OCI-LY1 (cell line): ENCODE measurements at regions not wholly inside any gene's neighbourhood (a gene's known extent, or its start where the extent isn't known, plus 50 kb on each side); places are given as distances from the start of the nearest gene placed in this dataset.
A peak's percentile ranks its signal among the peaks of the same experiment; 100 is the strongest.

Source experiments
- H2AFZ ChIP-seq: fragments of 200-600 bp; sonication (generic), shearing (Covaris generic); 2 replicates; pipeline ENCODE4 v1.6.0; 2014; ENCODE audit warnings: antibody characterized with exemption, mild to moderate bottlenecking, low read length
- H3F3A ChIP-seq: fragments of 200-600 bp; sonication (generic), shearing (Covaris generic); 2 replicates; pipeline ENCODE4 v1.6.0; 2014; ENCODE audit warnings: mild to moderate bottlenecking, antibody characterized with exemption, low read length, moderate library complexity; ENCODE audit not compliant: insufficient read depth
- H3K27ac ChIP-seq: fragments of 200-600 bp; sonication (generic); 2 replicates; pipeline ENCODE4 v1.5.1; 2014; ENCODE audit warnings: low read length, mixed run types, mild to moderate bottlenecking, low read depth; ENCODE audit not compliant: poor library complexity, severe bottlenecking
- H3K27me3 ChIP-seq: fragments of 200-600 bp; sonication (generic); 2 replicates; pipeline ENCODE4 v1.6.0; 2014; ENCODE audit warnings: antibody characterized with exemption, mild to moderate bottlenecking, low read length, moderate library complexity; ENCODE audit not compliant: insufficient read depth
- H3K36me3 ChIP-seq: fragments of 200-600 bp; sonication (generic); 2 replicates; pipeline ENCODE4 v1.6.1; 2014; ENCODE audit warnings: mild to moderate bottlenecking, antibody characterized with exemption, low read length, moderate library complexity, mixed read lengths; ENCODE audit not compliant: insufficient read depth
- H3K4me1 ChIP-seq: fragments of 200-600 bp; sonication (generic); 2 replicates; pipeline ENCODE4 v1.5.1; 2014; ENCODE audit warnings: mild to moderate bottlenecking, low read length, moderate library complexity; ENCODE audit not compliant: insufficient read depth, severe bottlenecking
- H3K4me2 ChIP-seq: fragments of 200-600 bp; sonication (generic), shearing (Covaris generic); 2 replicates; pipeline ENCODE4 v1.6.1; 2014; ENCODE audit warnings: low read length
- H3K4me3 ChIP-seq: fragments of 200-600 bp; sonication (generic); 2 replicates; pipeline ENCODE4 v1.5.1; 2014; ENCODE audit warnings: low read length, low read depth, mild to moderate bottlenecking, mixed read lengths; ENCODE audit not compliant: poor library complexity, severe bottlenecking
- H3K79me2 ChIP-seq: fragments of 200-600 bp; shearing (Covaris generic); 2 replicates; pipeline ENCODE4 v1.6.1; 2016; ENCODE audit warnings: mixed run types, low read length, mixed read lengths; ENCODE audit not compliant: insufficient read depth
- H3K9ac ChIP-seq: fragments of 200-600 bp; sonication (generic), shearing (Covaris generic); 2 replicates; pipeline ENCODE4 v1.6.1; 2014; ENCODE audit warnings: mild to moderate bottlenecking, low read length, mixed read lengths
- H3K9me2 ChIP-seq: fragments of 200-600 bp; sonication (generic), shearing (Covaris generic); 2 replicates; pipeline ENCODE4 v1.6.1; 2014; ENCODE audit warnings: low read depth, mild to moderate bottlenecking, low read length, mixed read lengths
- H3K9me3 ChIP-seq: fragments of 200-600 bp; shearing (Covaris generic); 2 replicates; pipeline ENCODE4 v1.6.1; 2014; ENCODE audit warnings: low read length, mixed read lengths
- H4K20me1 ChIP-seq: fragments of 200-600 bp; sonication (generic), shearing (Covaris generic); 2 replicates; pipeline ENCODE4 v1.6.0; 2016; ENCODE audit warnings: mild to moderate bottlenecking, low read length; ENCODE audit not compliant: insufficient read depth
- EZH2 ChIP-seq: fragments of 200-600 bp; sonication (generic), shearing (Covaris generic); IDR thresholded peaks from 2 replicates; pipeline ENCODE4 v1.8.0; 2017; ENCODE audit warnings: borderline replicate concordance, mixed run types, mild to moderate bottlenecking, antibody characterized with exemption, low read length, moderate library complexity, mixed read lengths
- TF ChIP-seq, protein P1 (sequence below): fragments of 200-600 bp; sonication (generic), shearing (Covaris generic); IDR thresholded peaks from 2 replicates; pipeline ENCODE4 v1.5.1; 2017; ENCODE audit warnings: mild to moderate bottlenecking, antibody characterized with exemption, low read length, moderate library complexity, mixed read lengths

DNA sequence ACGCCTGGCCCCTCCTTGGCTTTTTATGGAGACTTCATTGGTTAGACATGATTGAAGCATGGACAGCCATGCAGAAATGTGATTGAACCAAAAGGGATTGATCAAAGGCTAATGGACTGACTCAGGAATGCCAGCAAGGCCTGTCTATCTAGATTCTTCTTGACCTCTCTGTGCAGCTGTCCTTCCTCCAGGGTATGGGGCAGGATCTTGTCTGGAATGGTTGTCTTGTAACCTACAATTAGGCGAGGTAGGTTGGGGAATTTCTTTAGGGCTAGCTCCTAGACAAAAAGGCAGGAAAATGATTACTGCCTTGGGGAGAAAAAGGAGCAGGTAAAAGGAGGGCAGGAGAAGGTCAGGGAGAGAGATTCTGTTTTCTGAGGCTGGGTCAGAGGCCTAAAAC, 59.6 kb upstream of the INCENP start:
- Histone ChIP-seq H3K9me3 (no peaks in the 10 kb centered on the region), H3K4me1 (no peaks in the 10 kb centered on the region), H3K36me3 (no peaks in the 10 kb centered on the region)

DNA sequence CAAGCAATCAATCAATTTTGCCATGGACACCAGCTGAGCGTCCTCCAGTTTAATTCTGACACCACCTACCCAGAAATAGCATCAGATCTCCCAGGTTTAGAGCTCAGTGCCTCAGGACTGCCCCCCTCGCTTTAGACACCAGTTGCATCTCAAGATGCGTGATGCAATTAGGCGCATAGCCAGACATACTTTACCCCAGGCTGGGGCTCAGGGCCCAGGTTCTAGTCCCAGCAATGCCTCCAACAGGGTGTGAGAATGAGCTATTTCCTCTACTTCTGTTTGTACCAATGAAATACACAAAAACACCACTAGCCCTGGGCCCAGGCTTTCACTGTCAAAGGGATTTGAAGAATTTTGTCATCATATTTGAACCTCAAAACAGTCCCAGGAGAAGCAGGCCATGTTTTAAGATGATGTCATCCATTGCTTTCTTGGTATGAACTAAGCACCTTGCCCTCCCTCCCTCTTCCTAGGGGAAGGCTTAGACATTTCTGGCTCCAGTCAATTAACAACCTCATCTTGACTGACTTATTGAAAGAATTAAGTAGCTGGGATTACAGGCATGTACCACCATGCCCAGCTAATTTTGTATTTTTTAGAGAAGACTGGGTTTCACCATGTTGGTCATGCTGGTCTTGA, 61.5 kb upstream of the INCENP start:
- Histone ChIP-seq H3K4me2 (no peak overlapping the region), H3K9me3 (no peaks in the 10 kb centered on the region), H4K20me1 (no peaks in the 10 kb centered on the region), H3K36me3 (no peaks in the 10 kb centered on the region), H3K27ac (no peak overlapping the region), H2AFZ (no peak overlapping the region), H3F3A (no peaks in the 10 kb centered on the region), H3K79me2 (no peaks in the 10 kb centered on the region), H3K4me3 (no peak overlapping the region), H3K27me3 (peaks cover 4% of the 10 kb centered on the region; the same call in 1 of the 2 replicates), H3K9me2 (no peaks in the 10 kb centered on the region), H3K4me1 (no peaks in the 10 kb centered on the region), H3K9ac (no peak overlapping the region)
- TF ChIP-seq EZH2: no peak
- TF ChIP-seq, protein P1, sequence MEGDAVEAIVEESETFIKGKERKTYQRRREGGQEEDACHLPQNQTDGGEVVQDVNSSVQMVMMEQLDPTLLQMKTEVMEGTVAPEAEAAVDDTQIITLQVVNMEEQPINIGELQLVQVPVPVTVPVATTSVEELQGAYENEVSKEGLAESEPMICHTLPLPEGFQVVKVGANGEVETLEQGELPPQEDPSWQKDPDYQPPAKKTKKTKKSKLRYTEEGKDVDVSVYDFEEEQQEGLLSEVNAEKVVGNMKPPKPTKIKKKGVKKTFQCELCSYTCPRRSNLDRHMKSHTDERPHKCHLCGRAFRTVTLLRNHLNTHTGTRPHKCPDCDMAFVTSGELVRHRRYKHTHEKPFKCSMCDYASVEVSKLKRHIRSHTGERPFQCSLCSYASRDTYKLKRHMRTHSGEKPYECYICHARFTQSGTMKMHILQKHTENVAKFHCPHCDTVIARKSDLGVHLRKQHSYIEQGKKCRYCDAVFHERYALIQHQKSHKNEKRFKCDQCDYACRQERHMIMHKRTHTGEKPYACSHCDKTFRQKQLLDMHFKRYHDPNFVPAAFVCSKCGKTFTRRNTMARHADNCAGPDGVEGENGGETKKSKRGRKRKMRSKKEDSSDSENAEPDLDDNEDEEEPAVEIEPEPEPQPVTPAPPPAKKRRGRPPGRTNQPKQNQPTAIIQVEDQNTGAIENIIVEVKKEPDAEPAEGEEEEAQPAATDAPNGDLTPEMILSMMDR: no peak

More for the DNA sequence above, 59.6 kb upstream of the INCENP start:
- Histone ChIP-seq H3F3A (no peaks in the 10 kb centered on the region), H2AFZ (no peak overlapping the region), H3K4me2 (no peak overlapping the region), H3K27ac (no peak overlapping the region), H4K20me1 (no peaks in the 10 kb centered on the region), H3K27me3 (peaks cover 4% of the 10 kb centered on the region; the same call in 1 of the 2 replicates), H3K9me2 (no peaks in the 10 kb centered on the region), H3K4me3 (no peak overlapping the region), H3K79me2 (no peaks in the 10 kb centered on the region), H3K9ac (no peak overlapping the region)
- TF ChIP-seq, protein P1: no peak
- no peak for TF ChIP-seq EZH2

DNA sequence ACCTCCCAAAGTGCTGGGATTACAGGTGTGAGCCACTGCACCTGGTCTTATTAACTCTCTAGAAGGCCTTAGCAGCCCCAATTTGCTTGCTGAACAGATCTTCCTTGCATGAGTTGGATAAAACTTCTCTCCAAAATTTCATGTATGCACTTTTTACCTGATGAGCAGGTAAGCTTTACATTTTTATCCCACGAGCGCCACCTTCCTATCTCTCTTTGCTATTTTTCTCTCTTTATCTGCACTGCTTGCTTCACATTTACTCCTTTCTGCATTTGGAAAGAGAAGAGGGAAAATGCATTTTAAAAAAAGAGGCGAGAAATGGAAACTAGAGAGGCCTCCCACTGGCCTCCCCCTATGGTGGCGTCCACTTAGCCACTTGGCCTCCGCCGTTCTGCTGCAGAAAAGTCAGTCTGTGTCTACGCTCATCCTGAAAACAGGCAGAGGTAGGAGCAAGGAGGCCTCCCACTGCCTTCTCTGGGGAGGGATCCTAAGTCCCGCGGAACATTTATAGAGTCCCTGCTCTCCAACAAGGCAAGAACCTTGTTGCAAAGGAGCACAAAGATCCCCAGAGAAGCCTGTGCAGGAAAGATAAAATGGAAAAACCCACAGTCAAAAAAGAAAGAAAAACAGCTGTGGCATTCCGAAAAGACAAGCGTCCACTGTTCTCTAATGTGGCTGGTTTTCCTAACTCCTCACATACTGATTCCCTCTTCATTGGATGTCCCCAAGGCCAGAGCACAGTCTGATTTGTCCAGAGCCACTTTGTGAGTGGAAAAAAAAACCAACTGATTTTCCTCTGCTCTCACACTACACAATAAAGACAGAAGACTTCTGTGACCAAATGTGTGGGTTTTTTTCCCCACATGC, 62.2 kb upstream of the INCENP start:
- no peak overlapping the region for H3K9ac ChIP-seq
- no peak overlapping the region for H3K4me3 ChIP-seq
- H4K20me1 ChIP-seq: no peaks in the 10 kb centered on the region
- H3K9me3 ChIP-seq: no peaks in the 10 kb centered on the region
- H2AFZ ChIP-seq: no peak overlapping the region
- H3K27ac ChIP-seq: no peak overlapping the region
- no peak overlapping the region for H3K4me2 ChIP-seq
- H3K9me2 ChIP-seq: no peaks in the 10 kb centered on the region
- H3K79me2 ChIP-seq: no peaks in the 10 kb centered on the region
- H3F3A ChIP-seq: no peaks in the 10 kb centered on the region
- no peaks in the 10 kb centered on the region for H3K4me1 ChIP-seq
- TF ChIP-seq EZH2: no peak
- TF ChIP-seq, protein P1: peak; percentile 37; the same call in 1 of the 2 replicates
- H3K36me3 ChIP-seq: no peaks in the 10 kb centered on the region
- H3K27me3 ChIP-seq: no peaks in the 10 kb centered on the region; the same call in 1 of the 2 replicates
